Gastrocnemius medialis (tissue), 4 donors: ENCODE measurements at regions not wholly inside any gene's neighbourhood (a gene's known extent, or its start where the extent isn't known, plus 50 kb on each side); places are given as distances from the start of the nearest gene placed in this dataset.

Source experiments
- POLR2A ChIP-seq, 2 donors: fragments of 450-650 bp; IDR thresholded peaks; one replicate each; pipeline ENCODE4 v1.6.1; 2017; ENCODE audit warnings: antibody characterized with exemption in 2 of 2, mild to moderate bottlenecking in 2 of 2, moderate library complexity in 2 of 2
- TF ChIP-seq, protein P1 (sequence below), 5 experiments: fragments of 450-650 bp in 3 of 5; fragments of 200-600 bp in 2 of 5; sonication (generic) in 2 of 5; IDR thresholded peaks in 4 of 5; conservative IDR thresholded peaks in 1 of 5; 1 replicate in 4 of 5; 2 replicates in 1 of 5; pipeline ENCODE4 v1.5.1; 2016 to 2019; ENCODE audit warnings: antibody characterized with exemption in 5 of 5, mild to moderate bottlenecking in 3 of 5, moderate library complexity in 3 of 5

DNA sequence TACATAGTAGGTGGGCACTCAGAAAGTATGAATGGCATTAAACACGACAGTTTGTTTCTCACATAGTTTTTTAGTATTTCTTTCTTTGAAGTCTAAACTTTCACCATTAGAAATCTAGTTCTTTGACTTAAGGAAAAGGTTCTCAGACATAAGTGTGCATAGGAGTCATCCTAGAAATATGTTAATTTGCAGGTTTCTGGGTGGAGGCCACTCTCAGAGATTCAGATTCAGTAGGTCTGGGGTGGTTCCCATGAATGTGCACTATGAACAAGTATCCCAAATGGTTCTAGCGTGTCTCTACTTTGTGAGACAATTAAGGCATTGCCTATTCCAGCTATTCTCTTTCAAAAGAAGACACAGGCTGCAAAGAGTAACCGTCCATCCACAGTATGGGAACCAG lies 119.3 kb downstream of the NGF start:
- TF ChIP-seq, protein P1, sequence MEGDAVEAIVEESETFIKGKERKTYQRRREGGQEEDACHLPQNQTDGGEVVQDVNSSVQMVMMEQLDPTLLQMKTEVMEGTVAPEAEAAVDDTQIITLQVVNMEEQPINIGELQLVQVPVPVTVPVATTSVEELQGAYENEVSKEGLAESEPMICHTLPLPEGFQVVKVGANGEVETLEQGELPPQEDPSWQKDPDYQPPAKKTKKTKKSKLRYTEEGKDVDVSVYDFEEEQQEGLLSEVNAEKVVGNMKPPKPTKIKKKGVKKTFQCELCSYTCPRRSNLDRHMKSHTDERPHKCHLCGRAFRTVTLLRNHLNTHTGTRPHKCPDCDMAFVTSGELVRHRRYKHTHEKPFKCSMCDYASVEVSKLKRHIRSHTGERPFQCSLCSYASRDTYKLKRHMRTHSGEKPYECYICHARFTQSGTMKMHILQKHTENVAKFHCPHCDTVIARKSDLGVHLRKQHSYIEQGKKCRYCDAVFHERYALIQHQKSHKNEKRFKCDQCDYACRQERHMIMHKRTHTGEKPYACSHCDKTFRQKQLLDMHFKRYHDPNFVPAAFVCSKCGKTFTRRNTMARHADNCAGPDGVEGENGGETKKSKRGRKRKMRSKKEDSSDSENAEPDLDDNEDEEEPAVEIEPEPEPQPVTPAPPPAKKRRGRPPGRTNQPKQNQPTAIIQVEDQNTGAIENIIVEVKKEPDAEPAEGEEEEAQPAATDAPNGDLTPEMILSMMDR (IDR thresholded peaks at IDR 0.05 in 4 of 5, conservative IDR thresholded peaks at IDR 0.05 in 1 of 5): no peak
- no peak for TF ChIP-seq POLR2A (IDR thresholded peaks at IDR 0.05)
